Occipital lobe (tissue), 1 donor: ENCODE measurements at regions not wholly inside any gene's neighbourhood (a gene's known extent, or its start where the extent isn't known, plus 50 kb on each side); places are given as distances from the start of the nearest gene placed in this dataset.
"Not testable (repeated sequence)": the region's sequence is repeated elsewhere in the genome, so short reads cannot be mapped to it uniquely, and the experiment has no call there.

Source experiments
- DNase-seq: peaks from one replicate; lab custom pipeline; 2025; lab: John Stamatoyannopoulos, UW

GRCh38 chr1:69076631-69077030 lies 491.1 kb upstream of the LRRC7 start:
- no peak for DNase-seq

- no peak for DNase-seq
Measured at GRCh38 chr1:69077198-69077597, 490.5 kb upstream of the LRRC7 start.

- DNase-seq, result no peak
Measured at GRCh38 chr1:69077633-69078032, 490.1 kb upstream of the LRRC7 start.

GRCh38 chr1:69081668-69082067 lies 486.1 kb upstream of the LRRC7 start:
- DNase-seq, result no peak

- DNase-seq, result no peak
Measured at GRCh38 chr1:69082312-69082711, 485.4 kb upstream of the LRRC7 start.

- DNase-seq, result no peak
Measured at GRCh38 chr1:69086148-69086547, 481.6 kb upstream of the LRRC7 start.

- no peak for DNase-seq
Measured at GRCh38 chr1:69088571-69088970, 479.2 kb upstream of the LRRC7 start.

- DNase-seq, result no peak
Measured at GRCh38 chr1:69090170-69090569, 477.6 kb upstream of the LRRC7 start.

GRCh38 chr1:69090752-69091151 lies 477.0 kb upstream of the LRRC7 start:
- no peak for DNase-seq

- not testable (repeated sequence) for DNase-seq
Measured at GRCh38 chr1:69102058-69102457, 465.7 kb upstream of the LRRC7 start.

- DNase-seq, result no peak
Measured at GRCh38 chr1:69103213-69103612, 464.5 kb upstream of the LRRC7 start.

- DNase-seq, result peak; percentile 11
Measured at GRCh38 chr1:69103705-69104385, 463.9 kb upstream of the LRRC7 start.

GRCh38 chr1:69104894-69105293 lies 462.8 kb upstream of the LRRC7 start:
- no peak for DNase-seq

- DNase-seq, result peak; percentile 7
Measured at GRCh38 chr1:69109277-69109676, 458.4 kb upstream of the LRRC7 start.

GRCh38 chr1:69110851-69111250 lies 456.9 kb upstream of the LRRC7 start:
- DNase-seq, result no peak

- DNase-seq, result not testable (repeated sequence)
Measured at GRCh38 chr1:69120126-69120741, 447.5 kb upstream of the LRRC7 start.

GRCh38 chr1:69120817-69121216 lies 446.9 kb upstream of the LRRC7 start:
- no peak for DNase-seq

- DNase-seq, result no peak
Measured at GRCh38 chr1:69121723-69122122, 446.0 kb upstream of the LRRC7 start.

GRCh38 chr1:69122373-69122772 lies 445.3 kb upstream of the LRRC7 start:
- DNase-seq, result no peak

GRCh38 chr1:69123486-69123885 lies 444.2 kb upstream of the LRRC7 start:
- DNase-seq, result no peak

- no peak for DNase-seq
Measured at GRCh38 chr1:69126796-69127195, 440.9 kb upstream of the LRRC7 start.

GRCh38 chr1:69128204-69128603 lies 439.5 kb upstream of the LRRC7 start:
- no peak for DNase-seq

GRCh38 chr1:69129538-69129937 lies 438.2 kb upstream of the LRRC7 start:
- DNase-seq, result no peak
